ENCODE measurements at regions not wholly inside any gene's neighbourhood (a gene's known extent, or its start where the extent isn't known, plus 50 kb on each side); places are given as distances from the start of the nearest gene placed in this dataset.
A peak's percentile ranks its signal among the peaks of the same experiment; 100 is the strongest.

GRCh38 chr12:124631681-124632256 lies 64.4 kb upstream of the NCOR2 start:
- ATAC-seq (ENCODE audit: low FRiP score in 2 of 2): no peak
- Histone ChIP-seq H3K4me1 (peaks cover 13 to 19% (median 13%) of the 10 kb centered on the region in 4 donors), H3K27ac (peak overlapping the region in 1 of 4 donors; percentile 27), H3K36me3 (no peaks in the 10 kb centered on the region), H3K4me3 (no peak overlapping the region), H3K9me3 (no peaks in the 10 kb centered on the region), H3K27me3 (no peaks in the 10 kb centered on the region)
- 87 to 93% methylated on average over 8 to 11 of the region's 11 CpGs for WGBS, 2 donors
- DNase-seq: no peak
- TF ChIP-seq POLR2A (IDR thresholded peaks at IDR 0.05): no peak
- TF ChIP-seq CTCF (IDR thresholded peaks at IDR 0.05): no peak
- TF ChIP-seq POLR2AphosphoS5 (IDR thresholded peaks at IDR 0.05): no peak
- TF ChIP-seq EP300 (IDR thresholded peaks at IDR 0.05): no peak

- Histone ChIP-seq H3K9me3 (no peaks in the 10 kb centered on the region), H3K36me3 (no peaks in the 10 kb centered on the region), H3K27ac (no peak overlapping the region), H3K4me3 (no peak overlapping the region), H3K27me3 (no peaks in the 10 kb centered on the region), H3K4me1 (peaks cover 17 to 24% (median 22%) of the 10 kb centered on the region in 4 donors)
- TF ChIP-seq EP300 (IDR thresholded peaks at IDR 0.05): no peak
- DNase-seq: no peak
- ATAC-seq (ENCODE audit: low FRiP score in 2 of 2): no peak
- WGBS, 2 donors: 88 to 95% methylated on average over 15 of the region's 15 CpGs
Measured at GRCh38 chr12:124630791-124631313, 63.4 kb upstream of the NCOR2 start.

- WGBS, 2 donors: 93 to 97% methylated on average over 12 of the region's 12 CpGs
- no peaks in the 10 kb centered on the region for H3K27me3 ChIP-seq
- H3K4me1 ChIP-seq: peaks cover 24 to 31% (median 29%) of the 10 kb centered on the region in 4 donors
- DNase-seq (no peak), ATAC-seq (ENCODE audit: low FRiP score in 2 of 2) (no peak)
- H3K36me3 ChIP-seq: no peaks in the 10 kb centered on the region
- H3K4me3 ChIP-seq: no peak overlapping the region
- TF ChIP-seq EP300 (IDR thresholded peaks at IDR 0.05): no peak
- TF ChIP-seq POLR2AphosphoS5 (IDR thresholded peaks at IDR 0.05): no peak
- no peak for TF ChIP-seq CTCF (IDR thresholded peaks at IDR 0.05)
- TF ChIP-seq POLR2A (IDR thresholded peaks at IDR 0.05): no peak
- H3K9me3 ChIP-seq: no peaks in the 10 kb centered on the region
- no peak overlapping the region for H3K27ac ChIP-seq
Measured at GRCh38 chr12:124629789-124630480, 62.5 kb upstream of the NCOR2 start.

GRCh38 chr12:124629117-124629516 lies 61.7 kb upstream of the NCOR2 start:
- Histone ChIP-seq H3K4me1 (peaks cover 24 to 32% (median 28%) of the 10 kb centered on the region in 4 donors), H3K9me3 (no peaks in the 10 kb centered on the region), H3K4me3 (no peak overlapping the region), H3K36me3 (no peaks in the 10 kb centered on the region), H3K27me3 (no peaks in the 10 kb centered on the region), H3K27ac (no peak overlapping the region)
- TF ChIP-seq POLR2A (IDR thresholded peaks at IDR 0.05): no peak
- TF ChIP-seq POLR2AphosphoS5 (IDR thresholded peaks at IDR 0.05): no peak
- no peak for TF ChIP-seq CTCF (IDR thresholded peaks at IDR 0.05)
- no peak for TF ChIP-seq EP300 (IDR thresholded peaks at IDR 0.05)
- DNase-seq: no peak
- no peak for ATAC-seq (ENCODE audit: low FRiP score in 2 of 2)
- WGBS, 2 donors: 92 to 95% methylated on average over 4 to 5 of the region's 5 CpGs

- Histone ChIP-seq H3K4me3 (no peak overlapping the region), H3K9me3 (no peaks in the 10 kb centered on the region), H3K36me3 (no peaks in the 10 kb centered on the region), H3K27ac (no peak overlapping the region), H3K4me1 (peaks cover 23 to 32% (median 25%) of the 10 kb centered on the region in 4 donors), H3K27me3 (no peaks in the 10 kb centered on the region)
- TF ChIP-seq POLR2AphosphoS5 (IDR thresholded peaks at IDR 0.05) (no peak), CTCF (IDR thresholded peaks at IDR 0.05) (no peak), POLR2A (IDR thresholded peaks at IDR 0.05) (no peak), EP300 (IDR thresholded peaks at IDR 0.05) (no peak)
- 89 to 92% methylated on average over 3 of the region's 3 CpGs for WGBS, 2 donors
- ATAC-seq (ENCODE audit: low FRiP score in 2 of 2): no peak
- no peak for DNase-seq
Measured at GRCh38 chr12:124627956-124628355, 60.5 kb upstream of the NCOR2 start.

All from upper lobe of left lung (tissue), 6 donors.